ENCODE measurements at regions not wholly inside any gene's neighbourhood (a gene's known extent, or its start where the extent isn't known, plus 50 kb on each side); places are given as distances from the start of the nearest gene placed in this dataset.

GRCh38 chr12:3961591-3961990 is 88.4 kb upstream of the PARP11 start:
- 43% methylated on average over 9 of the region's 9 CpGs for WGBS (ENCODE audit: insufficient coverage, insufficient replicate concordance, low lambda C conversion rate, missing lambda C conversion rate)
- in situ Hi-C loops (cut with MboI) = no loop called here
- no peaks in the 10 kb centered on the region for H3K9me3 ChIP-seq (replicated peaks; ENCODE audit: control insufficient read depth, insufficient read depth, low read length)
- H3K27ac ChIP-seq (ENCODE audit: control insufficient read depth, insufficient read depth) = no peak overlapping the region
- H4K20me1 ChIP-seq (ENCODE audit: control insufficient read depth, insufficient read depth) = no peaks in the 10 kb centered on the region
- RAD21 ChIA-PET (ENCODE audit: unreplicated experiment) = no interaction called here
- H3K4me1 ChIP-seq (ENCODE audit: control insufficient read depth, insufficient read depth, low read length) = no peaks in the 10 kb centered on the region
- H3K36me3 ChIP-seq (ENCODE audit: control insufficient read depth in 2 of 2, insufficient read depth in 2 of 2, low read length in 1 of 2) = no peaks in the 10 kb centered on the region
- no peak overlapping the region for H3K9ac ChIP-seq (ENCODE audit: control insufficient read depth, insufficient read depth, low read length)
- no TSS peak for BruUV-seq (replicated peaks)
- no peak overlapping the region for H3K4me3 ChIP-seq
- ATAC-seq (no peak), FAIRE-seq (no peak), DNase-seq (ENCODE audit: low read depth, low spot score) (no peak)
- no peak overlapping the region for H3K4me2 ChIP-seq (ENCODE audit: control insufficient read depth, insufficient read depth)
- H2AFZ ChIP-seq (ENCODE audit: control insufficient read depth, low read depth, low read length) = no peak overlapping the region
- CTCF ChIA-PET = interaction anchor here (0.9 to 4.1 kb wide), 5 partner anchors 40 to 429 kb away, joined by 3 to 33 read pairs (median 3); no protein-coding TSS in a partner anchor
- TF ChIP-seq SMAD1 (IDR thresholded peaks at IDR 0.05; ENCODE audit: low read depth, partially characterized antibody) (no peak), ZNF217 (IDR thresholded peaks at IDR 0.05) (no peak)
- SMC1A ChIA-PET (ENCODE audit: uncharacterized antibody, unreplicated experiment) = interaction anchor here (1.0 to 1.9 kb wide), 3 partner anchors 72 to 76 kb away, joined by 3 to 7 read pairs (median 4); no protein-coding TSS in a partner anchor
- intact Hi-C loops (cut with micrococcal nuclease; ENCODE audit: unreplicated experiment) = loop anchor here (10.0 kb wide), 3 partner anchors 77 to 563 kb away; partner anchors contain the start of gene CCND2
- POLR2A ChIA-PET = no interaction called here
- H3K79me2 ChIP-seq (ENCODE audit: control insufficient read depth, insufficient read depth, low read length) = no peaks in the 10 kb centered on the region
- peaks cover 0 to 3% of the 10 kb centered on the region in 2 experiments; a peak in 3 of 4 replicates for H3K27me3 ChIP-seq (replicated peaks in 1 of 2; ENCODE audit: control insufficient read depth in 2 of 2, insufficient read depth in 2 of 2, low read length in 1 of 2)

DNA sequence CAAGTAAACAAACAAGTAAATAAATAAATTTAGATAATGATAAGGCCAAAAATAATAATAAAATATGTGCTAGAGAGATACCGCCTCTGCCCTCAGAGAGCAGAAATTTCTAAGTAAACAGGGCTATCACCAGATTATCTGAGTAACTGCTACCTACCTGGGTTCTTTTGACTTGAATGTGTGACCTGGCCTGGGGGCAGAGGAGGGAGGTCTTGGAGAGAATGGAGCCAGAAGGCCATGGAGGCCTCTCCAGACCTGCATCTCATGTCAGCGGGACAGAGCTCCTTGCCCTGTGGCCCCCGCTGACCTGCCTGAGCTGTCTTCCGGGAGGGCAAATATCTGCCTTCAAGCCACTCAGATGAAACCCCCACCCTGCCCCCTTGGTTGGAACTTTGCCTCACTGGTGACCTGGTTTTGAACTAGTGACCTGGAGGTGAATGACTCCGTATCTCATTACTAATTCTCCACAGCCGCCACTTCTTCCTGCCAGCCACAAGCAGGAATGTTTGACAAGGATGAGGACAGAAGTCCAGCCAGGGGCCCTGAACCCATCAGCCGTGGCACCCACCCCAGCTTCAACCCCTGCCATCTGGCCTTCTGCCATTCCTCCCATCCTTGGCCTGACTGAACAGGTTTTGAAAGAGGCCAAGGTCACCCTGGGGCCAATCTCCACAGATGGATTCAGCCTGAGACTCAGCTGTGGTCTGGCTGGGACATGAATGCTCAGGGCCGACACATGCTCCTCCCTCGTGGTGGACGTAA is 86.8 kb upstream of the PARP11 start:
- POLR2A ChIA-PET = no interaction called here
- Histone ChIP-seq H3K4me3 (no peak overlapping the region), H3K9ac (ENCODE audit: control insufficient read depth, insufficient read depth, low read length) (no peak overlapping the region), H4K20me1 (ENCODE audit: control insufficient read depth, insufficient read depth) (no peaks in the 10 kb centered on the region), H3K4me1 (ENCODE audit: control insufficient read depth, insufficient read depth, low read length) (no peaks in the 10 kb centered on the region), H3K27ac (ENCODE audit: control insufficient read depth, insufficient read depth) (no peak overlapping the region), H3K79me2 (ENCODE audit: control insufficient read depth, insufficient read depth, low read length) (no peaks in the 10 kb centered on the region), H2AFZ (ENCODE audit: control insufficient read depth, low read depth, low read length) (no peak overlapping the region), H3K27me3 (replicated peaks in 1 of 2; ENCODE audit: control insufficient read depth in 2 of 2, insufficient read depth in 2 of 2, low read length in 1 of 2) (peaks cover 0 to 3% of the 10 kb centered on the region in 2 experiments; a peak in 2 of 4 replicates), H3K36me3 (ENCODE audit: control insufficient read depth in 2 of 2, insufficient read depth in 2 of 2, low read length in 1 of 2) (no peaks in the 10 kb centered on the region), H3K4me2 (ENCODE audit: control insufficient read depth, insufficient read depth) (no peak overlapping the region), H3K9me3 (replicated peaks; ENCODE audit: control insufficient read depth, insufficient read depth, low read length) (no peaks in the 10 kb centered on the region)
- BruUV-seq (replicated peaks) = no TSS peak
- FAIRE-seq (no peak), DNase-seq (ENCODE audit: low read depth, low spot score) (no peak), ATAC-seq (no peak)
- in situ Hi-C loops (cut with MboI) = no loop called here
- RAD21 ChIA-PET (ENCODE audit: unreplicated experiment) = no interaction called here
- SMC1A ChIA-PET (ENCODE audit: uncharacterized antibody, unreplicated experiment) = interaction anchor here (1.3 kb wide), 1 partner anchor 316 kb away, joined by 3 read pairs; no protein-coding TSS in a partner anchor
- intact Hi-C loops (cut with micrococcal nuclease; ENCODE audit: unreplicated experiment) = loop anchor here (10.0 kb wide), 3 partner anchors 75 to 565 kb away; partner anchors contain the start of gene CCND2
- WGBS (ENCODE audit: insufficient coverage, insufficient replicate concordance, low lambda C conversion rate, missing lambda C conversion rate) = 52% methylated on average over 10 of the region's 10 CpGs
- CTCF ChIA-PET = interaction anchor here (1.1 kb wide), 1 partner anchor 659 kb away, joined by 3 read pairs; no protein-coding TSS in a partner anchor
- TF ChIP-seq SRF (IDR thresholded peaks at IDR 0.05; ENCODE audit: low read depth in 2 of 2, low read length in 2 of 2) (no peak), TCF7 (IDR thresholded peaks at IDR 0.05; ENCODE audit: borderline replicate concordance) (no peak), MYC (IDR thresholded peaks at IDR 0.05; ENCODE audit: insufficient read depth, insufficient read length, insufficient replicate concordance, low read length, severe bottlenecking) (no peak), CBX5 (IDR thresholded peaks at IDR 0.05; ENCODE audit: low read depth) (no peak), MTA2 (IDR thresholded peaks at IDR 0.05; ENCODE audit: low read depth) (no peak), ATF3 (IDR thresholded peaks at IDR 0.05; ENCODE audit: borderline replicate concordance, extremely low read depth, low read depth, low read length) (no peak), FOS (IDR thresholded peaks at IDR 0.05; ENCODE audit: borderline replicate concordance, extremely low read depth, insufficient read length) (no peak), KDM1A (IDR thresholded peaks at IDR 0.05; ENCODE audit: borderline replicate concordance) (no peak), PAX8 (IDR thresholded peaks at IDR 0.05) (no peak)
